GM21515 (cell line): ENCODE measurements at regions not wholly inside any gene's neighbourhood (a gene's known extent, or its start where the extent isn't known, plus 50 kb on each side); places are given as distances from the start of the nearest gene placed in this dataset.

Source experiments
- ATAC-seq: cut with Tn5 transposase; IDR thresholded peaks from one replicate; pipeline ENCODE4 v1.9.1; 2021; ENCODE audit not compliant: unreplicated experiment

- ATAC-seq: no peak
These were observed 276.3 kb downstream of the EIPR1 start for GRCh38 chr2:3101016-3101942.

- ATAC-seq: no peak
These were observed 277.2 kb downstream of the EIPR1 start for GRCh38 chr2:3100386-3100785.

GRCh38 chr2:3099860-3100234 is 277.8 kb downstream of the EIPR1 start:
- no peak for ATAC-seq

GRCh38 chr2:3099145-3099859 is 278.3 kb downstream of the EIPR1 start:
- no peak for ATAC-seq

- no peak for ATAC-seq
These were observed 279.4 kb downstream of the EIPR1 start for GRCh38 chr2:3098231-3098630.

GRCh38 chr2:3097804-3098203 is 279.8 kb downstream of the EIPR1 start:
- ATAC-seq: no peak

- no peak for ATAC-seq
These were observed 282.3 kb downstream of the EIPR1 start for GRCh38 chr2:3094999-3095958.

GRCh38 chr2:3094318-3094717 is 283.3 kb downstream of the EIPR1 start:
- no peak for ATAC-seq

- ATAC-seq: no peak
These were observed 285.9 kb downstream of the EIPR1 start for GRCh38 chr2:3091696-3092095.

GRCh38 chr2:3082705-3083104 is 294.9 kb downstream of the EIPR1 start:
- ATAC-seq: no peak

GRCh38 chr2:3079959-3080948 is 297.4 kb downstream of the EIPR1 start:
- no peak for ATAC-seq

GRCh38 chr2:3079466-3079865 is 298.2 kb downstream of the EIPR1 start:
- no peak for ATAC-seq

- no peak for ATAC-seq
These were observed 298.9 kb downstream of the EIPR1 start for GRCh38 chr2:3078684-3079083.

- no peak for ATAC-seq
These were observed 300.6 kb downstream of the EIPR1 start for GRCh38 chr2:3076848-3077642.

- no peak for ATAC-seq
These were observed 301.7 kb downstream of the EIPR1 start for GRCh38 chr2:3075991-3076340.

- no peak for ATAC-seq
These were observed 302.2 kb downstream of the EIPR1 start for GRCh38 chr2:3075316-3075990.

- ATAC-seq: no peak
These were observed 303.9 kb downstream of the EIPR1 start for GRCh38 chr2:3073704-3074103.

- ATAC-seq: no peak
These were observed 304.5 kb downstream of the EIPR1 start for GRCh38 chr2:3073041-3073595.
